ENCODE measurements at regions not wholly inside any gene's neighbourhood (a gene's known extent, or its start where the extent isn't known, plus 50 kb on each side); places are given as distances from the start of the nearest gene placed in this dataset.

DNA sequence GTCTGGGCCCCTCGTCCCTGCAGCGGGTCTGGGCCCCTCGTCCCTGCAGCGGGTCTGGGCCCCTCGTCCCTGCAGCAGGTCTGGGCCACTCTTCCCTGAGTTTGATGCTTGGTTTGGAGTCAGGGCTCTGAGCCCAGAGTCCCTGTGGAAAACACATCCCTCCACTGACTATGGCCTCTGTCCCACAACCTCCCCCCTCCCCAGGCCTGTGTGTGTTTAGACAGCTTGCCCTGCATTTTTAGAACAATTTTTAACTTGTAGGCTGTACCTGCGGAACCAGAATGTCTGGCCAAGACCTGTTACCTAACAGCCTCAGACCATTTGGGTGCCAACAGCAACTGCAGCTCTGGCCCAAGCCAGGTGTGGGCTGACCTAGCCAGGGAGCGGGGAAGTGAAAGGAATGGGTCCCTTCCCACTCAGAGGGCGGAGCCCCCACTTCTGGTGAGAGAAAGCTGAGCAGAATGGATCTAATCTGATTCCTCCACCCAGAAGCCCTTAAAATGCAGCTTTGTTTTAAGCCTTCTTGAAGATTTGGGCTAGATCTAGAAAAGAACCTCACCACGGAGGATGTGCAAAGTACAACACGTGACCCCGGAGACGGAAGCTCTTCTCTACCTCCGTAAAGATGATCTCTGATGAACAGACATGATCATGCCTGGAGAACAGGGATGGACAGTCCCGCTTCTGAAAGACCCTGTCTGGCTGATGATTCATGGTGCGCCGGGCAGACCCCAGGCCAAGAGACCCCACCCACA is 60.5 kb upstream of the TFRC start (continued):
- TF ChIP-seq, protein P1, sequence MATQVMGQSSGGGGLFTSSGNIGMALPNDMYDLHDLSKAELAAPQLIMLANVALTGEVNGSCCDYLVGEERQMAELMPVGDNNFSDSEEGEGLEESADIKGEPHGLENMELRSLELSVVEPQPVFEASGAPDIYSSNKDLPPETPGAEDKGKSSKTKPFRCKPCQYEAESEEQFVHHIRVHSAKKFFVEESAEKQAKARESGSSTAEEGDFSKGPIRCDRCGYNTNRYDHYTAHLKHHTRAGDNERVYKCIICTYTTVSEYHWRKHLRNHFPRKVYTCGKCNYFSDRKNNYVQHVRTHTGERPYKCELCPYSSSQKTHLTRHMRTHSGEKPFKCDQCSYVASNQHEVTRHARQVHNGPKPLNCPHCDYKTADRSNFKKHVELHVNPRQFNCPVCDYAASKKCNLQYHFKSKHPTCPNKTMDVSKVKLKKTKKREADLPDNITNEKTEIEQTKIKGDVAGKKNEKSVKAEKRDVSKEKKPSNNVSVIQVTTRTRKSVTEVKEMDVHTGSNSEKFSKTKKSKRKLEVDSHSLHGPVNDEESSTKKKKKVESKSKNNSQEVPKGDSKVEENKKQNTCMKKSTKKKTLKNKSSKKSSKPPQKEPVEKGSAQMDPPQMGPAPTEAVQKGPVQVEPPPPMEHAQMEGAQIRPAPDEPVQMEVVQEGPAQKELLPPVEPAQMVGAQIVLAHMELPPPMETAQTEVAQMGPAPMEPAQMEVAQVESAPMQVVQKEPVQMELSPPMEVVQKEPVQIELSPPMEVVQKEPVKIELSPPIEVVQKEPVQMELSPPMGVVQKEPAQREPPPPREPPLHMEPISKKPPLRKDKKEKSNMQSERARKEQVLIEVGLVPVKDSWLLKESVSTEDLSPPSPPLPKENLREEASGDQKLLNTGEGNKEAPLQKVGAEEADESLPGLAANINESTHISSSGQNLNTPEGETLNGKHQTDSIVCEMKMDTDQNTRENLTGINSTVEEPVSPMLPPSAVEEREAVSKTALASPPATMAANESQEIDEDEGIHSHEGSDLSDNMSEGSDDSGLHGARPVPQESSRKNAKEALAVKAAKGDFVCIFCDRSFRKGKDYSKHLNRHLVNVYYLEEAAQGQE (IDR thresholded peaks at IDR 0.05; ENCODE audit: borderline replicate concordance), result peak; percentile 43
- TF ChIP-seq, protein P1 (CRISPR knock-in tag; IDR thresholded peaks at IDR 0.05; ENCODE audit: low read depth), result no peak
- TF ChIP-seq IFI16 (CRISPR knock-in tag; IDR thresholded peaks at IDR 0.05) (no peak), GTF2F1 (IDR thresholded peaks at IDR 0.05; ENCODE audit: low read depth, low read length) (no peak), GABPA (tag; conservative IDR thresholded peaks at IDR 0.05; ENCODE audit: low read depth) (peak; percentile 64), POLR3G (IDR thresholded peaks at IDR 0.05; ENCODE audit: extremely low read depth, insufficient read length, insufficient replicate concordance) (no peak), BRF1 (IDR thresholded peaks at IDR 0.05; ENCODE audit: borderline replicate concordance, extremely low read depth, insufficient read length) (no peak), GTF2A2 (tag; IDR thresholded peaks at IDR 0.05) (no peak), ZNF75A (CRISPR knock-in tag; IDR thresholded peaks at IDR 0.05) (peak; percentile 68; the same call in 1 of the 2 replicates), RBM17 (IDR thresholded peaks at IDR 0.05; ENCODE audit: borderline replicate concordance, low read depth, low read length) (no peak), CBFB (CRISPR knock-in tag; IDR thresholded peaks at IDR 0.05) (no peak), JUND (IDR thresholded peaks at IDR 0.05; ENCODE audit: borderline replicate concordance, low read depth, low read length) (peak; percentile 1; the same call in 1 of the 2 replicates), JUND (tag; IDR thresholded peaks at IDR 0.05; ENCODE audit: borderline replicate concordance, low read depth, low read length) (no peak; the same call in 2 of the 3 replicates), CTBP1 (IDR thresholded peaks at IDR 0.05; ENCODE audit: borderline replicate concordance) (peak; percentile 62)
- TF ChIP-seq, protein P2, sequence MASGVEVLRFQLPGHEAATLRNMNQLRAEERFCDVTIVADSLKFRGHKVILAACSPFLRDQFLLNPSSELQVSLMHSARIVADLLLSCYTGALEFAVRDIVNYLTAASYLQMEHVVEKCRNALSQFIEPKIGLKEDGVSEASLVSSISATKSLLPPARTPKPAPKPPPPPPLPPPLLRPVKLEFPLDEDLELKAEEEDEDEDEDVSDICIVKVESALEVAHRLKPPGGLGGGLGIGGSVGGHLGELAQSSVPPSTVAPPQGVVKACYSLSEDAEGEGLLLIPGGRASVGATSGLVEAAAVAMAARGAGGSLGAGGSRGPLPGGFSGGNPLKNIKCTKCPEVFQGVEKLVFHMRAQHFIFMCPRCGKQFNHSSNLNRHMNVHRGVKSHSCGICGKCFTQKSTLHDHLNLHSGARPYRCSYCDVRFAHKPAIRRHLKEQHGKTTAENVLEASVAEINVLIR (CRISPR knock-in tag; IDR thresholded peaks at IDR 0.05), result 0 out of 2 replicates have a peak, but pooled peaks have one; percentile 17
- TF ChIP-seq, protein P3, sequence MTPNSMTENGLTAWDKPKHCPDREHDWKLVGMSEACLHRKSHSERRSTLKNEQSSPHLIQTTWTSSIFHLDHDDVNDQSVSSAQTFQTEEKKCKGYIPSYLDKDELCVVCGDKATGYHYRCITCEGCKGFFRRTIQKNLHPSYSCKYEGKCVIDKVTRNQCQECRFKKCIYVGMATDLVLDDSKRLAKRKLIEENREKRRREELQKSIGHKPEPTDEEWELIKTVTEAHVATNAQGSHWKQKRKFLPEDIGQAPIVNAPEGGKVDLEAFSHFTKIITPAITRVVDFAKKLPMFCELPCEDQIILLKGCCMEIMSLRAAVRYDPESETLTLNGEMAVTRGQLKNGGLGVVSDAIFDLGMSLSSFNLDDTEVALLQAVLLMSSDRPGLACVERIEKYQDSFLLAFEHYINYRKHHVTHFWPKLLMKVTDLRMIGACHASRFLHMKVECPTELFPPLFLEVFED (CRISPR knock-in tag; conservative IDR thresholded peaks at IDR 0.05), result no peak
- TF ChIP-seq, protein P4, sequence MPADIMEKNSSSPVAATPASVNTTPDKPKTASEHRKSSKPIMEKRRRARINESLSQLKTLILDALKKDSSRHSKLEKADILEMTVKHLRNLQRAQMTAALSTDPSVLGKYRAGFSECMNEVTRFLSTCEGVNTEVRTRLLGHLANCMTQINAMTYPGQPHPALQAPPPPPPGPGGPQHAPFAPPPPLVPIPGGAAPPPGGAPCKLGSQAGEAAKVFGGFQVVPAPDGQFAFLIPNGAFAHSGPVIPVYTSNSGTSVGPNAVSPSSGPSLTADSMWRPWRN (IDR thresholded peaks at IDR 0.05; ENCODE audit: low read depth), result no peak

All from K562 (cell line).